ENCODE measurements at regions not wholly inside any gene's neighbourhood (a gene's known extent, or its start where the extent isn't known, plus 50 kb on each side); places are given as distances from the start of the nearest gene placed in this dataset.
A peak's percentile ranks its signal among the peaks of the same experiment; 100 is the strongest.
"Not testable (repeated sequence)": the region's sequence is repeated elsewhere in the genome, so short reads cannot be mapped to it uniquely, and the experiment has no call there.

DNA sequence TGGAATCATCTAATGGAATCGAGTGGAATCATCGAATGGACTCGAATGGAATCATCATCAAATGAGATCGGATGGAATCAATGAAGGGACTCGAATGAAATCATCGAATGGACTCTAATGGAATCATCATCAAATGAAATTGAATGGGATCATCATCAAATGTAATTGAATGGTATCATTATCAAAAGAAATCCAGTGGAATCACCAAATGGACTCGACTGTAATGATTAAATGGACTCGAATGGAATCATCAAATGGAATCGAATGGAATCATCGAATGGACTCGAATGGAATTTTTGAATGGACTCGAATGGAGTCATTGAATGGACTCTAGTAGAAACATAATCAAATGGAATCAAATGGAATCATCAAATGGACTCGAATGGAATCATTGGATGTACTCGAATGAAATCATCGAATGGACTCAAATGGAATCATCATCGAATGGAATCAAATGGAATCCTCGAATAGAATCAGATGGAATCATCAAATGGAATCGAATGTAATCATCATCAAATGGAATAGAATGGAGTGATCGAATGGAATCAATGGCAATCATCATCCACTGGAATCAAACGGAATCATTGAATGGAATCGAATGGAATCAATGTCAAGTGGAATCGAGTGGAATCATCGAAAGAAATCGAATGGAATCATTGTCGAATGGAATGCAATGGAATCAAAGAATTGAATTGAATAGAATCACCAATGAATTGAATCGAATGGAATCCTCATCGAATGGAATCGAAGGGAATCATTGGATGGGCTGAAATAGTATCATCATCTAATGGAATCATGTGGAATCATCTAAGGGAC, 234.2 kb downstream of the SHCBP1 start:
- H3K18ac ChIP-seq (ENCODE audit: low read length); H4K5ac ChIP-seq (ENCODE audit: low read length); H3K27ac ChIP-seq (ENCODE audit: low read depth, low read length); H2AK5ac ChIP-seq (ENCODE audit: low read length); H3K4me3 ChIP-seq (ENCODE audit: low read length); H3K4me2 ChIP-seq (ENCODE audit: low read length); H2BK120ac ChIP-seq (ENCODE audit: low read depth, low read length); H2BK15ac ChIP-seq (replicated peaks; ENCODE audit: low read depth); H3K56ac ChIP-seq (ENCODE audit: low read length); H3K9ac ChIP-seq (ENCODE audit: low read length); H4K8ac ChIP-seq (ENCODE audit: low read depth, low read length); H2BK5ac ChIP-seq (ENCODE audit: low read length); H3K27me3 ChIP-seq (ENCODE audit: insufficient read depth, low read length, poor library complexity); H3K36me3 ChIP-seq (ENCODE audit: control insufficient read depth, insufficient read depth, low read length); H3K4me1 ChIP-seq (ENCODE audit: control insufficient read depth, low read depth, low read length); H3K4ac ChIP-seq (ENCODE audit: low read depth, low read length); H3K79me1 ChIP-seq (ENCODE audit: low read length); H3K23ac ChIP-seq (ENCODE audit: low read length); H3K79me2 ChIP-seq (ENCODE audit: control insufficient read depth, insufficient read depth, low read length); DNase-seq: not testable (repeated sequence)
- WGBS (ENCODE audit: extremely low coverage, insufficient coverage, low lambda C conversion rate): no CpG with 5 or more reads among the region's 28 CpGs

DNA sequence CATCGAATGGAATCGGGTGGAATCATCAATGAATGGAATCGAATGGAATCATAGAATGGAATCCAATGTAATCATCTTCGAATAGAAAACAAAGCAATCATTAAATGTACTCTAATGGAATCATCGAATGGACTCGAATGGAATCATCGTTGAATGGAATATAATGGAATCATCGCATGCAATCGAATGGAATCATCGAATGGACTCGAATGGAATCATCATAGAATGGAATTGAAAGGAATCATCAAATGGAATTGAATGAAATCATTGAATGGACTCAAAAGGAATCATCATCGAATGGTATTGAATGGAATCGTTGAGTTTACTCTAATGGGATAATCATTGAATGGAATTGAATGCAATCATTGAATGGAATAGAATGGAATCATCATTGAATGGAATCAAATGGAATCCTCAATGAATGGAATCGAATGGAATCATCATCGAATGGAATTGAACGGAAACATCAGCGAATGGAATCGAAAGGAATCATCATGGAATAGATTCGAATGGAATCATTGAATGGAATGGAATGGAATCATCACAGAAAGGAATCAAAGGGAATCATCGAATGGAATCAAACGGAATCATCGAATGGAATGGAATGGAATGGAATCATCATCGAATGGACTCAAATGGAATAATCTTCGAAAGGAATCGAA, 234.9 kb downstream of the SHCBP1 start:
- H3K27me3 ChIP-seq (ENCODE audit: insufficient read depth, low read length, poor library complexity); H4K5ac ChIP-seq (ENCODE audit: low read length); H3K79me2 ChIP-seq (ENCODE audit: control insufficient read depth, insufficient read depth, low read length); H2BK120ac ChIP-seq (ENCODE audit: low read depth, low read length); H3K27ac ChIP-seq (ENCODE audit: low read depth, low read length); H3K36me3 ChIP-seq (ENCODE audit: control insufficient read depth, insufficient read depth, low read length); H4K8ac ChIP-seq (ENCODE audit: low read depth, low read length); H3K4ac ChIP-seq (ENCODE audit: low read depth, low read length); H2BK5ac ChIP-seq (ENCODE audit: low read length); H3K4me3 ChIP-seq (ENCODE audit: low read length); H3K56ac ChIP-seq (ENCODE audit: low read length); H3K9ac ChIP-seq (ENCODE audit: low read length); H3K18ac ChIP-seq (ENCODE audit: low read length); DNase-seq; H3K79me1 ChIP-seq (ENCODE audit: low read length); H2AK5ac ChIP-seq (ENCODE audit: low read length); H3K4me2 ChIP-seq (ENCODE audit: low read length); H2BK15ac ChIP-seq (replicated peaks; ENCODE audit: low read depth); H3K4me1 ChIP-seq (ENCODE audit: control insufficient read depth, low read depth, low read length); H3K23ac ChIP-seq (ENCODE audit: low read length): not testable (repeated sequence)
- WGBS (ENCODE audit: extremely low coverage, insufficient coverage, low lambda C conversion rate): no CpG with 5 or more reads among the region's 25 CpGs

DNA sequence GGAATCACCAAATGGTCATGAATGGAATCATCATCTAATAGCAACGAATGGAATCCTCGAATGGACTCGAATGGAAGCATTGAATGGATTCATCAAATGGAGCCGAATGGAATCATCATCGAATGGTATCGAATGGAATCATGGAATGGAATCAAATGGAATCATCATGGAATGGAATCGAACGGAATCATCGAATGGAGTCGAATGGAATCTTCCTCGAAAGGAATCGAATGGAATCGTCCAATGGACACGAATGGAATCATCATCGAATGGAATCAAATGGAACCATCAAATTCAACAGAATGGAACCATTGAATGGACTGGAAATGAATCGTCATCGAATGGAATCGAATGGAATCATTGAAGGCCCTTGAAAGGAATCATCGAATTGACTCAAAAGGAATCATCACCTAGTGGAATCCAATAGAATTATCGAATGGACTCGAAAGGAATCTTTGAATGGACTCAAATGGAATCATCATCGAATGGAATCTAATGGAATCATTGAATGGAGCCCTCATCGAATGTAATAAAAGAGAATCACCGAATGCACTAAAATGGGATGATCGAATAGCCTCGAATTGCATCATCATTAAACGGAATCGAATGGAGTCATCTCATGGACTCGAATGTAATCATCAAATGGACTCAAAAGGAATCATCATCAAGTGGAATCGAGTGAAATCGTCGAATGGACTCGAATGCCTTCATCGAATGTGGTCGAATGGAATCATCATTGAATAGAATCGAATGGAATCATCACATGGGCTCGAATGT, 236.7 kb downstream of the SHCBP1 start:
- H3K4me2 ChIP-seq (ENCODE audit: low read length); H4K5ac ChIP-seq (ENCODE audit: low read length); H3K4ac ChIP-seq (ENCODE audit: low read depth, low read length); H2AK5ac ChIP-seq (ENCODE audit: low read length); H3K9ac ChIP-seq (ENCODE audit: low read length); H3K27ac ChIP-seq (ENCODE audit: low read depth, low read length); H3K56ac ChIP-seq (ENCODE audit: low read length); H3K79me2 ChIP-seq (ENCODE audit: control insufficient read depth, insufficient read depth, low read length); H3K18ac ChIP-seq (ENCODE audit: low read length); H3K4me3 ChIP-seq (ENCODE audit: low read length); H4K8ac ChIP-seq (ENCODE audit: low read depth, low read length); H3K4me1 ChIP-seq (ENCODE audit: control insufficient read depth, low read depth, low read length); H3K36me3 ChIP-seq (ENCODE audit: control insufficient read depth, insufficient read depth, low read length); H2BK15ac ChIP-seq (replicated peaks; ENCODE audit: low read depth); H3K79me1 ChIP-seq (ENCODE audit: low read length); H2BK120ac ChIP-seq (ENCODE audit: low read depth, low read length); H3K23ac ChIP-seq (ENCODE audit: low read length); H3K27me3 ChIP-seq (ENCODE audit: insufficient read depth, low read length, poor library complexity); H2BK5ac ChIP-seq (ENCODE audit: low read length): not testable (repeated sequence)
- peak; percentile 38 for DNase-seq
- no CpG with 5 or more reads among the region's 37 CpGs for WGBS (ENCODE audit: extremely low coverage, insufficient coverage, low lambda C conversion rate)

DNA sequence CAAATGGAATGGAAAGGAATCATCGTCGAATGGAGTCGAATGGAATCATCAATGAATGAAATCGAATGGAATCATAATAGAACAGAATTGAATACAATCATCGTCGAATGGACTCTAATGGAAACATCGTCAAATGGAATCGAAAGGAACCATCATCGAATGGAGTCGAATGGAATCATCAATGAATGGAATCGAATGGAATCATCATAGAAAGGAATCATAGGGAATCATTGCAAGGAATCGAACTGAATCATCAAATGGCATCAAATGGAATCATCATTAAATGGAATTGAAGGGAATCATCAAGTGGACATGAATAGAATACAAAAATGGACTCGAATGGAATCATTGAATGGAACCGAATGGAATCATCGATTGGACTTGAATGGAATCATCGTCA, 237.6 kb downstream of the SHCBP1 start:
- not testable (repeated sequence) for H4K8ac ChIP-seq (ENCODE audit: low read depth, low read length); H3K4me2 ChIP-seq (ENCODE audit: low read length); H2BK15ac ChIP-seq (replicated peaks; ENCODE audit: low read depth); H2BK120ac ChIP-seq (ENCODE audit: low read depth, low read length); H3K4ac ChIP-seq (ENCODE audit: low read depth, low read length); H3K9ac ChIP-seq (ENCODE audit: low read length); H3K27ac ChIP-seq (ENCODE audit: low read depth, low read length); H3K79me2 ChIP-seq (ENCODE audit: control insufficient read depth, insufficient read depth, low read length); H3K56ac ChIP-seq (ENCODE audit: low read length); H3K23ac ChIP-seq (ENCODE audit: low read length); H2BK5ac ChIP-seq (ENCODE audit: low read length); H3K18ac ChIP-seq (ENCODE audit: low read length); H3K27me3 ChIP-seq (ENCODE audit: insufficient read depth, low read length, poor library complexity); H2AK5ac ChIP-seq (ENCODE audit: low read length); H3K4me1 ChIP-seq (ENCODE audit: control insufficient read depth, low read depth, low read length); H3K36me3 ChIP-seq (ENCODE audit: control insufficient read depth, insufficient read depth, low read length); H3K79me1 ChIP-seq (ENCODE audit: low read length); H4K5ac ChIP-seq (ENCODE audit: low read length); H3K4me3 ChIP-seq (ENCODE audit: low read length)
- DNase-seq: peak; percentile 14
- WGBS (ENCODE audit: extremely low coverage, insufficient coverage, low lambda C conversion rate): no CpG with 5 or more reads among the region's 16 CpGs

DNA sequence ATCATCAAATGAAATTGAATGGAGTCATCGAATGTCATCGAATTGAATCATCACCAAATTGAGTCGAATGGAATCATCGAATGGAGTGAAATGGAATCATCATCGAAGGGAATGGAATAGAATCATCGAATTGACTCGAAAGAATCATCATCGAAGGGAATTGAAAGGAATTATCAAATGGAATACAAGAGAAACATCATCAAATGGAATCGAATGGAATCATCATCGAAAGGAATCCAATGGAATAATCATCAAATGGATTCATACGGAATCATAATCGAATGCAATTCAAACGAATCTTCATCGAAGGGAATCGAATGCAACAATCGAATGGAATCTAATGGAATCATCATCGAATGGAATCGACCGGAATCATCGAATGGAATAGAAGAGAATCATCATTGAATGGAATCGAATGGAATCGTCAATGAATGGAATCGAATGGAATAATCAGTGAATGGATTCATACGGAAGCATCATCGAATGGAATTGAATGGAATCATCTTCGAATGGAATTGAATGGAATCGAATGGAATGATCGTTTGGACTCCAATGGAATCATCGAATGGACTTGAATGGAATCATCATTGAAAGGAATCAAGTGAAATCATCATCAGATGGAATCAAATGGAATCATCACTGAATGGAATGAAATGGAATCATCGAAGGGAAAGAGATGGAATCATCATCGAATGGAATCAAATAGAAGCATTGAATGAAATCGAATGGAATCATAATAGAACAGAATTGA, 238.2 kb downstream of the SHCBP1 start:
- not testable (repeated sequence) for H2BK120ac ChIP-seq (ENCODE audit: low read depth, low read length); H3K56ac ChIP-seq (ENCODE audit: low read length); H3K4me1 ChIP-seq (ENCODE audit: control insufficient read depth, low read depth, low read length); H3K27ac ChIP-seq (ENCODE audit: low read depth, low read length); H3K18ac ChIP-seq (ENCODE audit: low read length); H4K8ac ChIP-seq (ENCODE audit: low read depth, low read length); H3K23ac ChIP-seq (ENCODE audit: low read length); H3K79me1 ChIP-seq (ENCODE audit: low read length); H3K79me2 ChIP-seq (ENCODE audit: control insufficient read depth, insufficient read depth, low read length); H3K27me3 ChIP-seq (ENCODE audit: insufficient read depth, low read length, poor library complexity); H4K5ac ChIP-seq (ENCODE audit: low read length); H3K4ac ChIP-seq (ENCODE audit: low read depth, low read length); H2BK15ac ChIP-seq (replicated peaks; ENCODE audit: low read depth); H2AK5ac ChIP-seq (ENCODE audit: low read length); H3K4me3 ChIP-seq (ENCODE audit: low read length); H3K9ac ChIP-seq (ENCODE audit: low read length); H3K4me2 ChIP-seq (ENCODE audit: low read length); H2BK5ac ChIP-seq (ENCODE audit: low read length); H3K36me3 ChIP-seq (ENCODE audit: control insufficient read depth, insufficient read depth, low read length)
- peak; percentile 50 for DNase-seq
- WGBS (ENCODE audit: extremely low coverage, insufficient coverage, low lambda C conversion rate): no CpG with 5 or more reads among the region's 32 CpGs

Measured in mesendoderm (in vitro differentiated cells).